PFSK-1 (cell line): ENCODE measurements at regions not wholly inside any gene's neighbourhood (a gene's known extent, or its start where the extent isn't known, plus 50 kb on each side); places are given as distances from the start of the nearest gene placed in this dataset.

Source experiments
- FOXP2 ChIP-seq: optimal IDR thresholded peaks from 2 replicates; pipeline ENCODE3; 2011; ENCODE audit warnings: borderline replicate concordance, control low read depth, inconsistent platforms; ENCODE audit not compliant: insufficient read depth; ENCODE audit errors: extremely low read length, extremely low read depth
- POLR2AphosphoS5 ChIP-seq: IDR thresholded peaks from 2 replicates; pipeline ENCODE4 v1.6.1; 2012; ENCODE audit warnings: low read depth, mild to moderate bottlenecking, control low read depth, low read length, moderate library complexity
- REST ChIP-seq, 2 experiments: IDR thresholded peaks; 2 replicates each; pipeline versions ENCODE4 v1.6.1 to v1.8.0; 2011 to 2012; ENCODE audit warnings: low read depth in 2 of 2, low read length in 2 of 2, control low read depth in 1 of 2, inconsistent platforms in 1 of 2, mild to moderate bottlenecking in 1 of 2, moderate library complexity in 1 of 2; ENCODE audit not compliant: insufficient read depth in 1 of 2
- SIN3A ChIP-seq: IDR thresholded peaks from 2 replicates; pipeline ENCODE4 v1.6.1; 2012; ENCODE audit warnings: mild to moderate bottlenecking, low read length, moderate library complexity, borderline replicate concordance; ENCODE audit not compliant: insufficient read depth
- TAF1 ChIP-seq: IDR thresholded peaks from 2 replicates; pipeline ENCODE4 v1.6.1; 2012; ENCODE audit warnings: low read length, control low read depth, borderline replicate concordance; ENCODE audit not compliant: insufficient read depth

DNA sequence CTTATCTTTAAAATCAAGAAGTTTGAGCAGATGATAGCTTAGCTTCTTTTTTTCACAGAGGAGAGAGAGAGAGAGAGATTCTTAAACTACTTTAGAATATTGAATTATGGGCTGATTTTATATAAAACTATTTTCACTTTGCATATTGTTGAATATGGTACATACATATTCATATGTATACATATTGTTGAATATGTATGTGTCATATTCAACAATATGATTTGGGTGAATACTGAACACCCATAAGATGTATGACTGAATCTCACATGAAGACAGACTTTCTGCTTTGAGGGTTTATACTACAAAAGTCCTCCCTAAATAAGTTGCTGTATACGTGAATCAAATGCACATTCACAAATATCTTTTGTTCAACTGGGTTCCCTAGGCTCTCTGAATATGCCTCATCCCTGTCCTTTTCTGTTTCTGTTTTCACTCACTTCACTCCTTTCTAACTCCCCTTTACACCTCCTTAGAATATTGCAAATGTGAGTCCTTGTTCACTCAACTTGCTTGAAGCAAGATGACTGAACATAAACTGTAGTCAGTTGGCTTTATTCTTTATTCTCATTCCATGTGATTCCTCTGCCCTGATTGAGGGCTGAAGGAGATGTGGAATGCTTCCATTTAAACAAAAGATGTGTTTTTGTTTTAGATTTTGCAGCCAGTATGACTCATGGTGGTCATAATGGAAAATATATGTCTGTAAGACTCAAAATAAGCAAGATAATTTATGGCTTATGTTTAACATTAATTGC lies 225.4 kb upstream of the DAB2 start:
- TF ChIP-seq SIN3A (no peak), POLR2AphosphoS5 (no peak), REST (IDR thresholded peaks at IDR 0.05; ENCODE audit: insufficient read depth in 1 of 2, low read depth in 2 of 2, low read length in 2 of 2) (no peak), TAF1 (no peak), FOXP2 (no peak)
